WTC11 (cell line): ENCODE measurements at regions not wholly inside any gene's neighbourhood (a gene's known extent, or its start where the extent isn't known, plus 50 kb on each side); places are given as distances from the start of the nearest gene placed in this dataset.

ENCODE experiments used
- CREB1 ChIP-seq: sonication (generic); formaldehyde crosslinking; IDR thresholded peaks from 2 replicates; pipeline ENCODE4 v1.8.0; 2023; ENCODE audit warnings: mild to moderate bottlenecking, missing genetic modification reagents
- CTCF ChIP-seq: fragments of 200-600 bp; IDR thresholded peaks from 2 replicates; pipeline ENCODE4 v1.8.0; 2022; ENCODE audit warnings: antibody characterized with exemption
- MAX ChIP-seq: sonication (generic); formaldehyde crosslinking; IDR thresholded peaks from 2 replicates; pipeline ENCODE4 v1.8.0; 2022; ENCODE audit warnings: mild to moderate bottlenecking, missing genetic modification reagents
- NR3C1 ChIP-seq: sonication (generic); formaldehyde crosslinking; conservative IDR thresholded peaks from 2 replicates; pipeline ENCODE4 v1.8.1; 2023; ENCODE audit warnings: low read depth, mild to moderate bottlenecking, missing genetic modification reagents
- SMAD4 ChIP-seq: sonication (generic); formaldehyde crosslinking; IDR thresholded peaks from 2 replicates; pipeline ENCODE4 v1.8.0; 2022; ENCODE audit warnings: mild to moderate bottlenecking, missing genetic modification reagents
- STAT6 ChIP-seq: sonication (generic); formaldehyde crosslinking; conservative IDR thresholded peaks from 2 replicates; pipeline ENCODE4 v1.8.1; 2023; ENCODE audit warnings: mild to moderate bottlenecking, low read depth, missing genetic modification reagents, moderate library complexity
- TEAD4 ChIP-seq: sonication (generic); formaldehyde crosslinking; IDR thresholded peaks from 2 replicates; pipeline ENCODE4 v1.8.0; 2022; ENCODE audit warnings: mild to moderate bottlenecking, missing genetic modification reagents
- USF1 ChIP-seq: sonication (generic); formaldehyde crosslinking; IDR thresholded peaks from 2 replicates; pipeline ENCODE4 v1.8.0; 2022; ENCODE audit warnings: mild to moderate bottlenecking, missing genetic modification reagents
- ZBTB43 ChIP-seq: sonication (generic); formaldehyde crosslinking; IDR thresholded peaks from 2 replicates; pipeline ENCODE4 v1.8.1; 2023; ENCODE audit warnings: mild to moderate bottlenecking, missing genetic modification reagents
- ZNF232 ChIP-seq: sonication (generic); formaldehyde crosslinking; IDR thresholded peaks from 2 replicates; pipeline ENCODE4 v1.8.0; 2022; ENCODE audit warnings: mild to moderate bottlenecking, missing genetic modification reagents
- ZNF281 ChIP-seq: sonication (generic); formaldehyde crosslinking; IDR thresholded peaks from 2 replicates; pipeline ENCODE4 v1.8.0; 2023; ENCODE audit warnings: mild to moderate bottlenecking, missing genetic modification reagents

- TF ChIP-seq ZBTB43 (CRISPR knock-in tag), result no peak
- no peak for TF ChIP-seq ZNF281 (CRISPR knock-in tag)
- no peak for TF ChIP-seq CTCF
- TF ChIP-seq SMAD4 (CRISPR knock-in tag), result no peak
- TF ChIP-seq NR3C1, result no peak
- no peak for TF ChIP-seq STAT6 (CRISPR knock-in tag)
- TF ChIP-seq TEAD4 (CRISPR knock-in tag), result no peak
- no peak for TF ChIP-seq MAX
- TF ChIP-seq ZNF232, result no peak
- no peak for TF ChIP-seq USF1
- no peak for TF ChIP-seq CREB1 (CRISPR knock-in tag)
Measured at GRCh38 chr3:194983121-194983520, 287.8 kb downstream of the XXYLT1 start.
